Endothelial cell (in vitro differentiated cells): ENCODE measurements at regions not wholly inside any gene's neighbourhood (a gene's known extent, or its start where the extent isn't known, plus 50 kb on each side); places are given as distances from the start of the nearest gene placed in this dataset.

Source experiments
- DNase-seq: peaks from one replicate; pipeline ENCODE4 v3.0.0; 2021; ENCODE audit warnings: low spot score
- H3K27ac Mint-ChIP-seq: one replicate; pipeline ENCODE4 v1.8.0; 2021; ENCODE audit warnings: mixed read lengths, inconsistent platforms; ENCODE audit not compliant: unreplicated experiment
- H3K27me3 Mint-ChIP-seq: one replicate; pipeline ENCODE4 v1.8.0; 2021; ENCODE audit warnings: mild to moderate bottlenecking, moderate library complexity, mixed read lengths, inconsistent platforms; ENCODE audit not compliant: unreplicated experiment
- H3K36me3 Mint-ChIP-seq: one replicate; pipeline ENCODE4 v1.8.0; 2021; ENCODE audit warnings: mild to moderate bottlenecking, low read depth, mixed read lengths, inconsistent platforms; ENCODE audit not compliant: unreplicated experiment
- H3K4me1 Mint-ChIP-seq: one replicate; pipeline ENCODE4 v1.8.0; 2021; ENCODE audit warnings: mild to moderate bottlenecking, mixed read lengths, inconsistent platforms; ENCODE audit not compliant: unreplicated experiment
- H3K4me3 Mint-ChIP-seq: one replicate; pipeline ENCODE4 v1.8.0; 2021; ENCODE audit warnings: mild to moderate bottlenecking, mixed read lengths, inconsistent platforms; ENCODE audit not compliant: unreplicated experiment
- H3K9me3 Mint-ChIP-seq: one replicate; pipeline ENCODE4 v1.8.0; 2021; ENCODE audit warnings: mixed read lengths, inconsistent platforms; ENCODE audit not compliant: unreplicated experiment
- TF ChIP-seq, protein P1 (sequence below): fragments of 200-600 bp; sonication (generic); IDR thresholded peaks from one replicate; pipeline ENCODE4 v1.5.0; 2021; ENCODE audit warnings: antibody characterized with exemption; ENCODE audit not compliant: unreplicated experiment

DNA sequence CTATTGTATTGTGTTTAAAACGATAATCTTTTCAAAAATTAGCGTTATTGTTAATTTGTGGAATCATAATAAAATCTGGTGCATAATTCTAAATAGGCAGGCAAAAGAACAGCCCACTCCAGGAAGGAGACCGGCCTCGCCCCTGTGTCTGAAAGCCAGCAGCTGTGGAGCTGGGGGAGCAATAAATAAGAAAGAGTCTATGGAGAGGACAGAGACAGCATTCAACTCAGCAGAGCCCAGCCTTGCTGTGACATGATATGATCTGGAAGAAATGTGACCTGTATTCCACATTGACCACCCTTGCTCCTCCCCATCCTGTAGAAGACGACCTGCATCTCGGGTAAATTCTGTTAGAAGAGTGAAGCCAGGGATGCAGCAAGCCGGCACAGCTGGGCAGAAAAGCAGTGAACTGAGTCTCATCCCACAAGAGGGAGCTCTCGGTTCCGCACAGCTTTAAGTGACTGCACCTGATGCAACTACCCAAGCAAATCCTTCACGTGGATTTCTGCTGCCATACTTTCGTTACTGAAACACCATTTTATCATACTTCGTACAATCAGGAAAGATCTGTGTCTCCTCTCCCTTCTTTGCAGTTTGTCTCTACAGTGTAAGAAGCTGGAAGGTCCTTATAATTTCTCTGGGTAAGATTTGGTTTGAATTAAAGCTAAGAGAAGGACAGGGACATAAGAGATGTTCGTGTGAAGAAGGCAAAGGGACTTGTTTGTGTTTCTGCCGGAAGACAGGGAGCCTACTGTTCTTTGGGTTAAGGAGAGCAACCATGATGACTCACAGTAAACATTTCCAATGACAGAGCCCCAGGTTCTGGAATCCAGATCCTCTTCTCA lies 427.1 kb downstream of the GPAM start:
- Mint-ChIP-seq H3K27me3 (no peaks in the 10 kb centered on the region), H3K9me3 (no peaks in the 10 kb centered on the region), H3K36me3 (no peaks in the 10 kb centered on the region), H3K27ac (no peak overlapping the region), H3K4me1 (no peaks in the 10 kb centered on the region), H3K4me3 (no peak overlapping the region)
- DNase-seq, result peak; percentile 70
- TF ChIP-seq, protein P1, sequence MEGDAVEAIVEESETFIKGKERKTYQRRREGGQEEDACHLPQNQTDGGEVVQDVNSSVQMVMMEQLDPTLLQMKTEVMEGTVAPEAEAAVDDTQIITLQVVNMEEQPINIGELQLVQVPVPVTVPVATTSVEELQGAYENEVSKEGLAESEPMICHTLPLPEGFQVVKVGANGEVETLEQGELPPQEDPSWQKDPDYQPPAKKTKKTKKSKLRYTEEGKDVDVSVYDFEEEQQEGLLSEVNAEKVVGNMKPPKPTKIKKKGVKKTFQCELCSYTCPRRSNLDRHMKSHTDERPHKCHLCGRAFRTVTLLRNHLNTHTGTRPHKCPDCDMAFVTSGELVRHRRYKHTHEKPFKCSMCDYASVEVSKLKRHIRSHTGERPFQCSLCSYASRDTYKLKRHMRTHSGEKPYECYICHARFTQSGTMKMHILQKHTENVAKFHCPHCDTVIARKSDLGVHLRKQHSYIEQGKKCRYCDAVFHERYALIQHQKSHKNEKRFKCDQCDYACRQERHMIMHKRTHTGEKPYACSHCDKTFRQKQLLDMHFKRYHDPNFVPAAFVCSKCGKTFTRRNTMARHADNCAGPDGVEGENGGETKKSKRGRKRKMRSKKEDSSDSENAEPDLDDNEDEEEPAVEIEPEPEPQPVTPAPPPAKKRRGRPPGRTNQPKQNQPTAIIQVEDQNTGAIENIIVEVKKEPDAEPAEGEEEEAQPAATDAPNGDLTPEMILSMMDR, result peak; percentile 40

DNA sequence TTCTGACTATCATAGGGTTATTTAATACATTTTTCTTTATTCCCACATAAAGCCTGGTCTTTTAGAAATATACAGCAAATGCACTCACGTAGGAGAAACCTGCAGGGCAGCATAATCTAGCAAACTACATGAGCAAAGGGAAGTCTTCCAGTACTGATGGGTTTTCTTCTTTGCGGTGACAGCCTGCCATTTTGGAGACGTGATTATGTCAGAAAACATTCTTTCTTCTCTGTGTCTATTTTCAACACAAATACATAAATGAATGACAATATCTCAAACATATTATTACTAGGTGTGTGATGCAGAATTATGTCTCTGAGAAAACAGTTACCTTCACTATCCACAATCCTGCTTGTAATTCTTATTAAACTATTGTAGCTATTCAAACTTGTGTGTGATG lies 425.0 kb downstream of the GPAM start:
- no peak overlapping the region for H3K4me3 Mint-ChIP-seq
- TF ChIP-seq, protein P1, result no peak
- no peaks in the 10 kb centered on the region for H3K9me3 Mint-ChIP-seq
- DNase-seq, result no peak
- no peaks in the 10 kb centered on the region for H3K27me3 Mint-ChIP-seq
- no peaks in the 10 kb centered on the region for H3K36me3 Mint-ChIP-seq
- no peaks in the 10 kb centered on the region for H3K4me1 Mint-ChIP-seq
- no peak overlapping the region for H3K27ac Mint-ChIP-seq

DNA sequence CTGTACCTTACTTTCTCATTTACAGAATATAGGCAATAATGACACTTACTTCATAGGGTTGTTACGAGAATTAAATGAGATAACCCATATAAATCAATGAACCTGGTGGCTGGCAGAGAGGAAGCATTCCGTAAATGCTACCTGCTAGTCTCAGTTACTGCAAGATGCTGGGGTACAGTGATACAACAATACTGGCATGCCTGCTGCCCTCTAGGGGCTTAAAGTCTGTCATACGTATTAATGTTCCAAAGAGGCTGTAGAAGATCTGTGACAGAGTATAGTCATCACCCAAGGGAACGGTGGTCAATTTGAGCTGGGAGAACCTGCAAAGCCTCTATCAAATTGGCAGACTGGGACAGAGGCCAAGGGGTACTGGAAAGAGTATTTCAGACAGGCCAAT lies 421.5 kb downstream of the GPAM start:
- no peaks in the 10 kb centered on the region for H3K9me3 Mint-ChIP-seq
- no peak overlapping the region for H3K4me3 Mint-ChIP-seq
- no peak overlapping the region for H3K27ac Mint-ChIP-seq
- H3K27me3 Mint-ChIP-seq, result no peaks in the 10 kb centered on the region
- DNase-seq, result no peak
- H3K4me1 Mint-ChIP-seq, result no peaks in the 10 kb centered on the region
- no peaks in the 10 kb centered on the region for H3K36me3 Mint-ChIP-seq
- TF ChIP-seq, protein P1, result no peak

DNA sequence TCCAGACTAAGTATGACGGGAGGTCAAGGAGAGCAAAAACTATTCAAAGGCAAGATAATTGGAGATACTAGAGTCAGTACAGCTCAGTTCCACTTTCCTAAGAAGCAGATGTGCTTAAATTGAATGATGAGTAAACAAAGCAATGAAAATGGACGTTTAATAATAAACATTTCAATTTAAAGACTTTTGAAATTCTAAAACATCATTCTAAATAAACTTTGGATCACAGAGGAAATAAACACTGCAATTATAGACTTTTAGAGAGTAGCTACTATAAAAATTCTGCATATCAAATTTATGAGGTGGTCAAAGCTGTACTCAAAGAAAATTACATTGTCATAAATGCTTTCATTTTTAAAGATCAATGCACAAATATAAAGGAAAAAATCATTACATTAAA lies 418.3 kb downstream of the GPAM start:
- TF ChIP-seq, protein P1, result no peak
- Mint-ChIP-seq H3K9me3 (no peaks in the 10 kb centered on the region), H3K27me3 (no peaks in the 10 kb centered on the region), H3K27ac (no peak overlapping the region), H3K4me1 (no peaks in the 10 kb centered on the region), H3K4me3 (no peak overlapping the region), H3K36me3 (no peaks in the 10 kb centered on the region)
- no peak for DNase-seq

DNA sequence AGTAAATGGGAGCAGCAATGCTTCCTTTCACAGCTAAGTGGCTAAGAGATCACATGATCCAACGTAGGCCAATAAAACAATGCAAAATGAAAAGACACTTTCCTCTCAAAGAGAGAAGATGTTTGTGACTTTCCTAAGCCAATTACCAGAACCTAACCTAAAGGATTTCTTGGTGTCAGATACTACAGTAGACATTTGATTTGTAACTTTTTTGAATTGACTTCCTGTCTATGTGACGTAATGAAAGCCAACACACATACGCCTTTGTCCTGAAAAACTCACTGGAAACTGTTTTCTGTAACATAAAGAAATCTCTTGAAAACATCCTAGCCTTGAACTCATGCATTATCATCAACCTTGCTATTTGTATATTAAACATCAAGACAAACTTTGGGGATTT lies 417.1 kb downstream of the GPAM start:
- Mint-ChIP-seq H3K27me3 (no peaks in the 10 kb centered on the region), H3K9me3 (no peaks in the 10 kb centered on the region), H3K27ac (no peak overlapping the region), H3K36me3 (no peaks in the 10 kb centered on the region), H3K4me3 (no peak overlapping the region), H3K4me1 (no peaks in the 10 kb centered on the region)
- DNase-seq, result no peak
- TF ChIP-seq, protein P1, result no peak
